ENCODE measurements at regions not wholly inside any gene's neighbourhood (a gene's known extent, or its start where the extent isn't known, plus 50 kb on each side); places are given as distances from the start of the nearest gene placed in this dataset.
"Not testable (repeated sequence)": the region's sequence is repeated elsewhere in the genome, so short reads cannot be mapped to it uniquely, and the experiment has no call there.

DNA sequence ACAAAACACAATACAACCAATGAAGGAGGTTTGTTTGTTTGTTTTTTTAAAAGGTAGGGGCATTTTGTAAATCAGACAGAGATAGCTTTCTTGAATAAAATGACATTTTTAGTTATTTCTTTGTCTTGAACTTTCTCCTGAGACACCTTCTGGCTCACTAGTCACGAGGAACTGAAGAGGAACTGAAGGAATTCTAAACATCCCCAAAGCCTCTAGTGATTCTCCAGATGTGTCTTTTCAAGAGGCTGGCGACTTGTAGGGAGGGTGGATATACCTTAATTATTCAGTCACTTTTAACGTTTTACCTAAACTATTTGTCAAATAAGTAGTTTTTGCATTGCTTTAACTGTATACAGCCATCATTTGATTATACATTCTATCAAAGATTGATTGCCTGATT lies 211.2 kb upstream of the LRIG3 start:
- no peak for DNase-seq

DNA sequence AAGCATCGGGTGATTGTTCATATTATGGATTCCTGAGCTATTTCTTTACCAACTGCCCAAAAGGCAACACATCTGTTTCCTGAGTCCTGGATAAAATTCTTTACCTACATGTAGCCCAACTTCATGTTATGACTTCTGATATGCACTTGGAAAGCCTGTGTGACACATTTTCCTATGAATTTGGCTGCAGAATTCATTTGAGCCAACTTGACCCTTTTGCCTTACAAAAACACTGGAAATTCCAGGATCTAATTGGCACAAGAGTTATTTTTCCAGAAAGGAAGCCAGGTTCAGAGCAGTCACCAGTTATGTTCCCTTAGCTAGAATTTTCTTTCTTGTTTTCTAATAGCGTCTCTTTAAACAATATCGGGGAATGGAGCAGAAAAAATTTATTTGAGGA lies 202.5 kb upstream of the LRIG3 start:
- no peak for DNase-seq

DNA sequence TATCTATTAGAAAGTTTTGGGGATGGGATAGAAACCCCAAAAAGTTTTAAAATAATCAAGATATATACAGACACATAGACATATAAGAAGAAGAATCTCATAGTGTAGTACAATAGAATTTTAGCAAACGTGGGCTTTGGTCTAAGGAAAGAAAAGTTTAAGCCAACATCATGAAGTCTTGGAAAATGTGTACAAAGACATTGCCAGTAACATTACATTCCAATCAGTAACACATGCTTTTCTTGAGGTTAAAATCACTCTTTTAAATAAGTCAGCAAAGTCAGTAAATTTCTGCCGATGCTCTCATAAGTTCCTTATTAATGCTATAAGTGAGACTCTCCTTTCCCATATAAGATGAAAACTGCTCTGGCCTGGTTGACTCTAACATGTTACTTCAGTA lies 201.1 kb upstream of the LRIG3 start:
- no peak for DNase-seq

DNA sequence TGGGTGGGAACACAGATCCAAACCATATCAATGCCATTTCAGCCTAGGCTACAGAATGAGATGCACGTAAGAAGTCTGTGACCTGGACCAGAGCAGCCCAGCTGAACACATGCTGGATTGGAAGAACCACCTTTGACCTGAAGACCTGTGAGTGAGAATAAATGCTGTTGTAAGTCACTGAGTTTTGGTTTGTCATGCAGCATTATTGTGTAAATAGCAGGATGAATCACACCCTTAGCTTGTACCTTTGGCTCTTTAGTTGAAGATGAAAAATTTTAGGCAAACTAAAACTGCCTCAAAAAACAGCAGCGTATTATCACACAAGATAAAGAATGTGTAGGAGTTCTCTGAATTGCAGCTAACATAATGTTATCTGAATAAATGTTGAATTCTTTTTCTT lies 199.4 kb upstream of the LRIG3 start:
- DNase-seq, result no peak

DNA sequence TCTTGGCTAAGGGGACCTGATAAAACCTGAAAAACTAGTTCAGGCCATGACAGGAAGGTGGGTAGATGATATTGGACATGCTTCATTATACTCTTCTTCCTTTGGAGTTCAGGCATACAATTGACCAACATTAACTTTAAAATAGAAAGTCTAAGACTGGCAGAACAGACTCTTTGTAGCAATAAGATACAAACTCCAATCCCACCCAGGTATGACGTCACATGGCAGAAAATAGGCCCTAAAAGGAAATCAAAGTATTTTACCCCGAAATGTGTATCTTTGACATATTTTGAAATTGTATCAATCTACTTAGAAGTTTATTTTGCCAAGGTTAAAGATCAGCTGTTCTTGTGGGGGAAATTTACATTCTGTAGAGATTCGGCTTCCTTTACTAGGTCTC lies 198.1 kb upstream of the LRIG3 start:
- no peak for DNase-seq

DNA sequence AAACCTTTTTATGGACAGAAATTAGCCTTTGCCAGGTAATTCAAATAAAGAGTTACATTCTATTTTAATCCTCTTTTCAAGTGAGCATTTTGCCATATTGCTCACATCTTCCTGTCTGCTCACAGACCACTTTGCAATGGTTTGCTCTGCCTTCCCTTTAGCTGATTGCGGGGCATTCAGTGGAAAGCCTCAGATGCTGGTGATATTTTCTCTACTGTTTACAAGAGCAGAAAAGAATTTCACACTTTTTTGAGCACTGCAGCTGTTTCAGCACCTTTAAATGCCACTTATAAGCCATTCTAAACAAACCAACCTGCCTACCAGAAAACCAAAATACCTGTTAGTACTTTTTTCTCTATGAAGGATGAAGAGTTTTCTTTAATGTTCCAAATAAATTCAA lies 195.7 kb upstream of the LRIG3 start:
- DNase-seq, result no peak

DNA sequence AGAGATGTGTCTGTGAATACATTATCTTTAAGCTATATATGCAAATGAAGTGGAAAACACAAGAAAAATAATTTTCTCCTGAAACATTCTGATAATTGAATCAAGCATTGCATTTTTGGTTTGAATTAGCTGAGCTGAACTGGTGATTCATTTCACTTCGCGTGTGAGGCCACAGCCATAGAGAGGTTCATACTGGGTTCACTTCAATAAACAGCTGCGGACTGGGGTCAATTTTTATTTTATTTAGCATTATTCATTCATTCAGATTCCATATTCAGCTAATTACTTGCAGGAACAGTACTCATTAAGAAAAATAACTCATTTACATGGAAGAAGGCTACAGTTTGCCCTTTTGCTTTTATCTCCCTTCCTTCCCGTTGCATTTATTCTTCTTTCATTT lies 195.2 kb upstream of the LRIG3 start:
- no peak for DNase-seq

DNA sequence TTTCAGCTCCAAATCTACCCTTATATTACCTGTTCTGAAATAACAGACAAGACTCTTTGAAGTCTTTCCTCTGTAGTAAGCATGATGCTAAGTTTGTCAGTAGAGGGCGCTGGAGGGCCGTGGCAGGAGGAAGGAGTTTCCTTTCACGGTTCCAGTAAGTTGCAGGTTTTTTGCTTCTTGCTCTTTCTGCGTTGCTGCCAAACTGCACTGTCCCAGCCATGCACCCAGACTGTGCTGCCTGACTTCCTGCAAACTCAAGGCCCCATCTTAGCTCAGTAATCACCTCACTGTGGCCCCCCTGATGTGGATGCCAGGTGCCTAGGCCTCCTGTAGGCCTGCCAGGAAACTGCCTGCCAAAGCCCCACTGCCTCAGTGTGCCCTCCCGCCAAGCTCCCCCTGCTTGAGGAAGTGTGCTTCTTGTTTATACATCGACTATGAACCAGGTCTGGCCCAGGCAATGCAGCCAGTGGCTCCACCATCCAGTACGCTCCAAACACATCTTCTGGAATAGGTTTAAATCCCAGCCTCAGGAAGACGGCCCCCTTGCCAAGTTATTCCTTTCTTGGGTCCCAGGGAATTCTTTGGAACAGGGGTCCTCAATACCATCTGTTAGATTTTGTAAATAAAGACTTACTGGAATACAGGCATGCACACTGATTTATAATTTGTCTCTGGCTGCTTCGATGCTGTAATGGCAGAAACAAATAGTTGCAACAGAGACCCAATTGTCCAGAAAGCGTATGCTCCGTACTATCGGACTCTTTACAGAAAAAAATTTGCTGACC lies 193.7 kb upstream of the LRIG3 start:
- DNase-seq, result peak; percentile 58

DNA sequence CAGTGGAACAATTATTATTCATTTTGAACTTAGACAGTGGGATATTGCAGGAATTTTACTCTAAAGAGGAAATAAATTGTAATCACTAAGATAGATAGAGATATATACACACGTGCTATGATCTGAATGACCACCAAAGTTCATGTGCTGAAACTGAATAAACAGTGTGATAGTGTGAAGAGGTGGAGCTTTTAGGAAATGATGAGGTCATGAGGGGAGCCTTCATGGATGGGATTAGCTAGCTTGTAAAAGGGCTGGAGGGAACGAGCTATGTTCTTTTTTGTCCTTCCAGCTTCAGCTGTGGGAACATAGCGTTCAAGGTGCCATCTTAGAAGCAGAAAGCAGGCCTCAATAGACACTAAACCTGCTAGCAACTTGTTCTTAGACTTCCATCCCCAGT lies 191.5 kb upstream of the LRIG3 start:
- DNase-seq, result no peak

DNA sequence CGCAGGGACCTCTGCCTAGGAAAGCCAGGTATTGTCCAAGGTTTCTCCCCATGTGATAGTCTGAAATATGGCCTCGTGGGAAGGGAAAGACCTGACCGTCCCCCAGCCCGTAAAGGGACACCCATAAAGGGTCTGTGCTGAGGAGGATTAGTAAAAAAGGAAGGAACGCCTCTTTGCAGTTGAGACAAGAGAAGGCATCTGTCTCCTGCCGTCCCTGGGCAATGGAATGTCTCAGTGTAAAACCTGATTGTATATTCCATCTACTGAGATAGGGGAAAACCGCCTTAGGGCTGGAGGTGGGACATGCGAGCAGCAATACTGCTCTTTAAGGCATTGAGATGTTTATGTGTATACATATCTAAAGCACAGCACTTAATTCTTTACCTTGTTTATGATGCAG lies 188.2 kb upstream of the LRIG3 start:
- not testable (repeated sequence) for DNase-seq

DNA sequence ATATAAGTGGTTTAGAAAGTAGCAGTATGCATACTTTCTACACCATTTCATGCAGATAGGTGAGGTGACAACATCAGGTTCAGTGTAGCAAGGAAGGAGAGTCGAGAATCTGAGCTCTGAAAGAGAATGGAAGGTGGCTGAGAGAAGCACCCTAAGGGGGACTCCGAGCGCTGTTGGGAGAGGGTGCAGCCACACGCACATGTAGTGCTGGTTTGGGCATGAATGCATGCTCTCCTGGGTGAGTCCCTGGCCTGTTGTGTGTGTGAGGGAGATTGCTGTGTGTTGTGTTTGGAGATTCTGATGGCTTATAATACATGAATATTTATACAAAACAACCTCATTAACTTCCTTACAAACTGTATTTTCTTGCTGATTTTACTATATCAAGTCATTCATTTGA lies 180.3 kb upstream of the LRIG3 start:
- no peak for DNase-seq

DNA sequence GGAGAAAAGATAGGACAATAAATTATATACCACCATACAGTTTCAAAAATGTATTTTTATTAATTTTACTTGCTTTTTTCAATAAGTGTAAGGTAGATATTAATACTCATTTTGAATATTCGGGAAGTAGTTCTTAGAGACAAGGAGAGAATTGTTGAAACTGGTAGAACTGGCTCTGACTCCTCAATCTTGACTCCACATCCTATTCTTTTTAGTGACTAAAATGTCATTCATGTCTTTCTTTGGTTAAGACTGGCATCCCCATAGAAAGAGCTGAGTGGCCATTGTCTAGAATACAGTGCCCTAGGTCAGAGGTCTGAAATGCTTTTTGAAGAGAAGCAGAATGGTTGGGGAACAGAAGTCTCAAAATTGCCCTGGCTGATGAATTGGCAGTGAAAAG lies 177.6 kb upstream of the LRIG3 start:
- no peak for DNase-seq

DNA sequence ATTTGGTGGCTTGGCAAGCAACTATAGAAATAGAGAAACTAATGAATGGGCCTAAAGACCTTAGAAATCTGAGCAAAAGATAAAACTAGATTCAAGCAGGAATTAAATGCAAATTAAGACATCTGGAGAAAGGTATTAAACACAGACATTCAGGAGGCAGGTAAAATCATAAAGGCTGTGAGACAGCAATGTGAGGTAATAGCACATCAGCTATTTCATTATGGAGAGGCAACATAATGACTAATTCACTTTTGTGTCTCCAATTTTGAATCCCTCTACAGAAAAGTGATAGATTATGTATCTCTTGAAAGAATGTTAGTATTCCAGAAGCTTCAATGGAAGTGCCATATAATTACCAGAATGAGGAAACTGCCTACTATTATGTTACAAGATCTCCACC lies 175.9 kb upstream of the LRIG3 start:
- no peak for DNase-seq

DNA sequence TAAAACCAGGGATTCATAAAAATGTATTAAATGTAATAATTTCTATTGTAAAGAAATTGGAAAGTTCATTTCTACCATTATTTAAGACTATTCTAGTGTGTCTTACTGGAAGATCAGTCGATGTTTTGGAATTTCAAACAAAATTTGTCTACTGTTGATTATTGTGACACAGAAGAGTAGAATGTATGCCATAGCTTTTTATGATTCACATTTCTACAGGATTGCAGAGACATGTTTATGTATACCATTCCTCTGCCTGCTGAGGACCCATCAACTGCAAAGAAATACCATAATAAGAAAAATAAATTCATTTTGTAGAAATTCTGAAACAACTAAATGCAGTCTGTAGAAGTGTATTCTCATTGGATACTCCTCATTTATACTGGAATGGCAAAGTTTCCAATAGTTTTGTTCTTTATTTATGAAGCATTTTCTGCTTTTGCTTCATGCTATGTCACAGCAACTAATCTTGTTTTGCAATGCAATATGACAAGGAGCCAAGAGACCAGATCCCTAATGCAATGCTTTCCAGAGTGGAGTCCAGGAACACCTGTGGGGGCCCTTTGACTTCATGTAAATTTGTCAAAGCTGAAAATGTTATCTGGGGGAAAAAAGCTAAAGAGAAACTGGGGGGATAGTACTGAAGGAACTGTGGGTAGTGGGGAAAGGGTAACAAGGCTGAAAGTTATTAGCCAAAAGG lies 172.9 kb upstream of the LRIG3 start:
- DNase-seq, result no peak

DNA sequence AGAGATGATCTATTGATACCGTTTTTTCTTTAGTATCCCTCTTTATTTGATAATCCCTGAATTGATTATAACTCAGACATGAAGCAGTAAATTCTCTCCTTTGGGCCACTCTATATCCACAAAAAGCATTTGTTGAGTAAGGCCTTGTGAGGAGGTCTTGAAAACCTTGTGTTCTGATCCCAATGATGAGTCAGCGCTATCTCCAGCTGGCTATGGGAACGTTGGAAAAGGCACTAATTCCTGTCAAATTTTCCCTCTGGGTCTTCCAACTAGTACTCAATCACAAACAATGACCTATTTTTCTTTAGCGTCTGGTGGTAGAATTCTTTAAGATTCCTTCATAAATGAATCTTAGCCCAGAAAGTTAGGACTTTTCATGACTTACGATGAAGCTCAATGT lies 168.4 kb upstream of the LRIG3 start:
- DNase-seq, result no peak

DNA sequence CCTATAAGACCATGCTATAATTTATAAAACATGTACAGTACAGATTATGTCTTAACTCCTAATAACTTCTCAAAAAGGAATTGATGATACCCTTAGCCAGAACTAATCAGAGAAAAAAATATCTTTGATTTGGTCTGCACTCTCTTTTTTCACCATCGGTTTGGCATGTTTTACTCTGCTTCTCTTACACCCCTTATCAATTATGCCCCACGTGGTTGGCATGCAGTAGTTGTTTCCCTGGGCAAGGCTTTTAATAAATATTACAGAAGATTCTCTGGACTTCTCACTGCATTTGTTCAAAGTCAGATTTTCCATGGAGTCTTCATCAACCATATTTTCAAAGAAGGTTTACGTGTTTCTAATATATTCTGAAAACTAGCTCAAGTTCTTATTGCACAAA lies 167.4 kb upstream of the LRIG3 start:
- DNase-seq, result no peak

DNA sequence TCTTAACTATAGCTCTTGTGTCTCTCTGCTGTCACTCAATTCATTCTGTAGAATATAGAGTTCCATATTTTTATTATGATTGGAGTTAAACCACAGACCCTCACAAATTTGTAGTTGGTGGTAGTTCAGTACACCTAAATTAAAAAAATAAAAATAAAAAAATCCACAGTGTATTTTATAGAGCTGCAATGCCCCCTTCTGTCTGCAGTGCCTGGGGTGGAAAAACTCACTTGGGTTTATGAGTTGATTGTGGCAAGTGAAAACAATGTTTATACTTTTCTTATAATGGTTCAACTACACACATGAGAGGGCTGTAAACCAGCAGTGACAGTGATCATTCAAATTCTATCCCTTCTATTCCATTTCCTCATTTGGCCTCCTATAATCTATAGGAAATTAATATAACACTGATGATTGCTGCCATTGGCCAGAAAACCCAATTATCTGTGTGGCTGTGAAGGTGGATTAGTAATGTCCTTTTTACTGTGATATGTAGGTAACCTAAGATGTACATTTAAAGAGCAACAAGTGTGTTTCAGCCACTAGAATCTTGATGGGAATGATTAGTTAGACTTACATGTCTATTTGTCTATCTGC lies 166.9 kb upstream of the LRIG3 start:
- no peak for DNase-seq

DNA sequence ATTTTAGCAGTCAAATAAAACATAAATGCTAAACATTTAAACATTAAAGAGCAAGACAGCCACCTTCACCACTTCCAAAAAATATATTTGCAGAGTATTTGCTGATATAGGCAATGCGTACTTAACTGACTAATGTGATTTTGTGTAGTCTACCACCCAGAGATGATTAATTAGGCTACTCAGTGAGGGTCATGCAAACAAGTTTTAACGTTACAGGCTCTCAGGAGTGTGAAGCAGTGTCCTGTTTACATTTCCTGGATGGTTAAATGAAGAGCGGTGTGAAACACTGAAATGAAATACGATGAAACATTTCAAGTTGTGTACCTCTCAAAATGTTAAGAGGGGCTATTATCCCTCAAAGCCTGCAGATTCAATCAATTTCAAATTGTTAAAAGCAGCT lies 165.8 kb upstream of the LRIG3 start:
- no peak for DNase-seq

DNA sequence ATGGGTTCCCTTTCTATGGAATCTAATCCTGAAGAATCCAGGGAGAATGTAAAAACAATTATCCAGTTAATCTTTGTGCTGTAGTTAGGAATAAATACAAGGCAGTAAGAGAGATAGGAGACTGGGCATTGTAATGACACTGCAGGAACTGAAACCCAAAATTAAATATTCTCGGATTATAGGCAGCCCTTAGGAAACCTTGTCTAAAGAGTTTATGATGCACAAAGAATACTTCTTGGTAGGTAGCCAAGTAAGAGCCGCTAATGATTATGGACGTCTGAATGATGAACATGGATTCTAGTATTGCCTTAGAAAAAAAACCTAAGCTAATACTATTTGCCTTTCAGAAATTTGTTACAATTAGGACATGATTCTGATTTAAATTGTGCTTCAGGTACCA lies 165.4 kb upstream of the LRIG3 start:
- DNase-seq, result no peak

DNA sequence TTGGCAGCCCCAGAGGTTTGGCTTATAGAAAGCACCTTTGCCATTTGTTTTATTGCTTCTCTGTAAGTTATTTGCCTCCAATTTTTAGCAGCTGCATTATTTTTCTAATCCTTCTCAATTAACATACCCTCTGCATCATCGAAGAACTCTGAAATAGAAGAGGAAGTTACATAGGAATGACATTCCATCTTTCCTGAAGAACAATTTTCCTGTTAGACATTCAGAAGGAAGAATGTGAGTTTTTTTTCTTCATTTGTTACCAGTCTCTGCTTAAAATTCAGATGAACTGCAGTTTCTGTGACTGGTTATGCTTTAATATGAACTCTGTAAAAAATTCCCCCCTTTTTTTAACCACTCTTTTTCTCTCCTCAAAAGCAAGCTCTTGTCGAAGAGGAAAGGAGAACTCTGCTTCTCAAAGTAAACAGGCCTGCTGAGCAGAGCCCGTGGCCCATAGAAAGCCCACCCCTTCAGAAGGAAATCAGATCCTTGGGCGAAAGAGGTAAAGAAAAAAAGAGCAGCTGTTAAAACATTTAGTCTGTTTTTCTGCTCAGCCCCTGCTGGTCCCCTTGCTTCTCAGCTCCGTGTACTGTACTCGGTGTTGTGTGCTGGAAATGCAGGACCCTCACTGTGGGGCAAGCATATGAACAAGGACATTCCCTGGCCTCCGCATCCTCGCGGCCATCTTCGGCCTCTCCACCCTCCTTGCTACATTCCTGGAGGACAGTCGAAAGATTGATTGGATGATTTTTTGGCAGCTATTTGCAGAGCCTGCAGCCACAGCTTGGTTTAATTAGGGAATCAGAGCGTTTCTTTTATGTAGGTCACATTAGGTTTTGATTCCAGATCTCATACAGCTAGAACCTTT lies 164.4 kb upstream of the LRIG3 start:
- DNase-seq, result no peak

DNA sequence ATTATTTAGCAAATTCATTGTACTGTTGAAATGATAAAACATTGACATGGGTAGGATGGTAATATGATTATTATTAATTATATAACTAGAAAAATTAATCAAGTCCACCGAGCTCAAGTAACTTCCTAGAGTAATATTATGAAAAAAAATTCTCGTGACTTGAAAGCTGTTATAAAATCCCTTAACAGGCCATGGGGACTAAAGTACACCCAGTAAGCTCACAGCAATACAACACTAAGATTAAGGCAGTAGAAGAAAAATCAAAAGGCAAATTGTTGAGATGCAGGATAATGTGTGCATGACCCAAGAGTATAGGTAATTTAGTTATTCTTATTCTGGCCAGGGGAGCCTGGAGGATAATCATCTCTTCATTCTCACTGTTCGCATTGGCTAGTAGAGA lies 162.6 kb upstream of the LRIG3 start:
- no peak for DNase-seq

DNA sequence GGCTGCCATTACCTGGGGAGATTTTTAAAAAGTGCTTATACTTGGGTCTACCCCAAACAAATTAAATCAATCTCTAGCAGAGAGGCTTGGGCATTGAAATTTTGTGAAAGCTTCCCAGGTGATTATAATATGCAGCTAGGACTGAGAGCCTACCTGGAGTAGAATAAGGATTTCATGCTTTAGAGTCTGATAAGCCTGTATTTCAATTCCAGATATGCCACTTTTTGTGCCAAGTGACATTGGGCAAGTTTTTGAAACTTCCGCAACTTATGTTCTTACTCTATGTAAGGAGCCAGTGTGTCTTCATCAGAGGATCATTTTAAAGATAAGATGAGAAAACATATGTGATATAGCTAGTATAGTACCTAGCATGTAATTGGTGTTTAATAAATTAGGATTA lies 159.8 kb upstream of the LRIG3 start:
- no peak for DNase-seq

DNA sequence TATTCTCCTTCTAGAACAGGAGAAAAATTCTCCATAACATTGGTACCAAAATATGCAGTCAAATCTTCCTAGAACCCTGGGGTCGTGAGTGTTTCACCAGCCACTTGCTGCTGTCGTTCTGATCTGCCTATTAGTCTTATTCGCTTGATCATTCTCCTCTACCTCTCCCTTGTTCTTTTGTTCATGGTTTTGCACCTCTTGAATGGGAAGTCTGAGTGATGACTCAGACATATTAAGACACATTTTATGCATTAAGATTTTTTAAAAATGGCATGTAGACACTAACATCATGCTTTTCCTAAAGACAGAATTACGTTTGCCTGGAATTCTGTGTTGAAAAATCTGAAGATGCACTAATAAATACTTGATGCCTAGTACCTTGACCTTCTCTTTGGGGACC lies 159.2 kb upstream of the LRIG3 start:
- no peak for DNase-seq

DNA sequence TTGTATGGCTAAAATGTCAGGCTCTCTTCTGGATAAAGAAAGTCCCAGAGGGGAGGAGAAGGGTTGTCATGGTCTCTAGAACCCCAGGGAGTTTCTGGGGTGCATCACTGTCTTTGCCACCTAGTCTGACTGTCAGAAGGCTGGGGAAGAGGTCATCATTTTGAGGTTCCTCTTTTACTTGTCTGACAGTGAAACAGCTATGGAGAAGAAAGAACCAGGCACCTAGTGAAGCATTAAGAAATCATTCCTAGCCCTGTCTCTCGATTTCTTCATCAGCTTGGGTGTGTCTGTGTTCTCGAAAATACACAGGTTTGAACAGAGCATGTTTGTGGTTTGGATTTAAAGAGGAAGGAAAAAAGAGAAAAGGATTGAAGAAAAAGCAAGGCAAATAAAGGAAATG lies 158.7 kb upstream of the LRIG3 start:
- no peak for DNase-seq

Data from stimulated activated CD4-positive, alpha-beta T cell treated with anti-CD3 and anti-CD28 coated beads, Interleukin-1b, Interleukin-23, amount 100 ng/mL, for 48 hours (primary cell).